Stomach (tissue), 4 donors: ENCODE measurements at regions not wholly inside any gene's neighbourhood (a gene's known extent, or its start where the extent isn't known, plus 50 kb on each side); places are given as distances from the start of the nearest gene placed in this dataset.

Source experiments
- CTCF ChIP-seq, 7 experiments: fragments of 450-650 bp in 4 of 7; fragments of 200-600 bp in 3 of 7; sonication (generic) in 3 of 7; IDR thresholded peaks; one replicate each; pipeline ENCODE4 v1.5.1; 2016 to 2019; ENCODE audit warnings: antibody characterized with exemption in 7 of 7, control low read depth in 2 of 7, mild to moderate bottlenecking in 1 of 7
- POLR2A ChIP-seq, 4 donors: fragments of 450-650 bp; IDR thresholded peaks; one replicate each; pipeline ENCODE4 v1.6.1; 2016; ENCODE audit warnings: antibody characterized with exemption in 4 of 4, control low read depth in 2 of 4, mild to moderate bottlenecking in 1 of 4, moderate library complexity in 1 of 4

GRCh38 chr7:156496865-156497264, 143.7 kb upstream of the RNF32 start:
- TF ChIP-seq POLR2A (IDR thresholded peaks at IDR 0.05) (no peak), CTCF (IDR thresholded peaks at IDR 0.05) (no peak)
